Panc1 (cell line): ENCODE measurements at regions not wholly inside any gene's neighbourhood (a gene's known extent, or its start where the extent isn't known, plus 50 kb on each side); places are given as distances from the start of the nearest gene placed in this dataset.

Source experiments
- ATAC-seq: fragments of 200-7000 bp; cut with Tn5 transposase; 2 replicates; pipeline ENCODE4 v1.9.1; 2020; ENCODE audit warnings: mild to moderate bottlenecking, moderate library complexity
- BruUV-seq: library from RNA; stranded (reverse); fragments of 400-500 nt; replicated peaks from 2 replicates; lab custom pipeline; 2021; lab: Mats Ljungman, UMichigan
- CTCF ChIA-PET: fragments of 300-600 bp; sonication (Branson Sonifier 250); formaldehyde crosslinking; loops from one replicate; lab custom pipeline; 2022; ENCODE audit warnings: antibody characterized with exemption; lab: Charles Lee
- POLR2A ChIA-PET: fragments of 300-600 bp; sonication (Branson Sonifier 250); formaldehyde crosslinking; loops from one replicate; lab custom pipeline; 2022; ENCODE audit warnings: antibody characterized with exemption; lab: Charles Lee
- DNase-seq: peaks from one replicate; pipeline ENCODE4 v3.0.0-alpha.2; 2010; ENCODE audit warnings: low read depth, low spot score
- H3K27ac ChIP-seq: 2 replicates; pipeline ENCODE4 v1.5.1; 2011; ENCODE audit warnings: mild to moderate bottlenecking, low read length, inconsistent platforms
- H3K27me3 ChIP-seq: fragments of 200-500 bp; sonication (Bioruptor generic); 2 replicates; pipeline ENCODE4 v1.6.0; 2014; ENCODE audit warnings: low read length, inconsistent platforms; ENCODE audit not compliant: control insufficient read depth, insufficient read depth
- H3K36me3 ChIP-seq: fragments of 200-500 bp; sonication (Bioruptor generic); 2 replicates; pipeline ENCODE4 v1.5.1; 2014; ENCODE audit warnings: inconsistent platforms, mild to moderate bottlenecking, low read length, moderate library complexity; ENCODE audit not compliant: control insufficient read depth, insufficient read depth
- H3K4me1 ChIP-seq: 2 replicates; pipeline ENCODE4 v1.5.1; 2011; ENCODE audit warnings: inconsistent platforms, mild to moderate bottlenecking, low read length, moderate library complexity; ENCODE audit not compliant: control insufficient read depth, insufficient read depth
- H3K4me3 ChIP-seq, 2 experiments: 2 replicates each; pipeline ENCODE4 v1.5.1; 2011 to 2012; ENCODE audit warnings: low read depth in 2 of 2, low read length in 2 of 2, mild to moderate bottlenecking in 2 of 2, inconsistent platforms in 1 of 2, moderate library complexity in 1 of 2
- H3K9me3 ChIP-seq: fragments of 200-500 bp; sonication (Bioruptor generic); 2 replicates; pipeline ENCODE4 v1.5.1; 2014; ENCODE audit warnings: low read depth, mild to moderate bottlenecking, inconsistent platforms, low read length, moderate library complexity; ENCODE audit not compliant: control insufficient read depth, insufficient read depth
- CTCF ChIP-seq: fragments of 450-650 bp; IDR thresholded peaks from 2 replicates; pipeline ENCODE4 v1.5.1; 2017; ENCODE audit warnings: mild to moderate bottlenecking
- POLR2AphosphoS5 ChIP-seq: IDR thresholded peaks from 2 replicates; pipeline ENCODE4 v1.6.1; 2012; ENCODE audit warnings: mild to moderate bottlenecking, low read depth, low read length, moderate library complexity
- REST ChIP-seq, 2 experiments: IDR thresholded peaks; 2 replicates each; pipeline ENCODE4 v1.6.1; 2011 to 2012; ENCODE audit warnings: low read depth in 2 of 2, control low read depth in 1 of 2, low read length in 1 of 2, mild to moderate bottlenecking in 1 of 2, moderate library complexity in 1 of 2; ENCODE audit not compliant: insufficient read depth in 1 of 2
- SIN3A ChIP-seq: IDR thresholded peaks from 2 replicates; pipeline ENCODE4 v1.6.1; 2012; ENCODE audit warnings: low read depth, mild to moderate bottlenecking, low read length, moderate library complexity, borderline replicate concordance; ENCODE audit not compliant: insufficient read depth
- TCF7L2 ChIP-seq: IDR thresholded peaks from 2 replicates; pipeline ENCODE4 v1.6.1; 2011; ENCODE audit warnings: mild to moderate bottlenecking, low read depth, low read length, inconsistent platforms
- in situ Hi-C: cut with HindIII; loops from 2 replicates; pipeline ENCODE4 v1.10.0; 2016; ENCODE audit warnings: low sequenced_read_pairs, low pct_unique_long_range_greater_than_20kb
- intact Hi-C: fragments of 100-400 bp; cut with micrococcal nuclease; formaldehyde crosslinking; loops from one replicate; pipeline ENCODE4 v1.10.0; 2022; ENCODE audit not compliant: unreplicated experiment

GRCh38 chr6:66357781-66358180 lies 650.8 kb upstream of the EYS start:
- H3K27me3 ChIP-seq = no peaks in the 10 kb centered on the region
- TF ChIP-seq CTCF (no peak), REST (IDR thresholded peaks at IDR 0.05; ENCODE audit: insufficient read depth in 1 of 2, low read depth in 2 of 2, low read length in 1 of 2) (no peak), TCF7L2 (no peak), POLR2AphosphoS5 (no peak), SIN3A (no peak)
- no peaks in the 10 kb centered on the region for H3K4me1 ChIP-seq
- BruUV-seq = no TSS peak
- in situ Hi-C loops = no loop called here
- no peak overlapping the region for H3K4me3 ChIP-seq
- no peak overlapping the region for H3K27ac ChIP-seq
- DNase-seq (no peak), ATAC-seq (no peak)
- intact Hi-C loops = no loop called here
- CTCF ChIA-PET = no interaction called here
- POLR2A ChIA-PET = no interaction called here
- no peaks in the 10 kb centered on the region for H3K36me3 ChIP-seq
- no peaks in the 10 kb centered on the region for H3K9me3 ChIP-seq

- no peak for DNase-seq
- POLR2A ChIA-PET = no interaction called here
- Histone ChIP-seq H3K36me3 (no peaks in the 10 kb centered on the region), H3K27me3 (no peaks in the 10 kb centered on the region), H3K4me1 (no peaks in the 10 kb centered on the region), H3K27ac (no peak overlapping the region), H3K4me3 (no peak overlapping the region), H3K9me3 (no peaks in the 10 kb centered on the region)
- no peak for ATAC-seq
- CTCF ChIA-PET = no interaction called here
- intact Hi-C loops (no loop called here), in situ Hi-C loops (no loop called here)
- TF ChIP-seq SIN3A = no peak
- TF ChIP-seq POLR2AphosphoS5 = no peak
- TF ChIP-seq CTCF = no peak
- no peak for TF ChIP-seq TCF7L2
- TF ChIP-seq REST (IDR thresholded peaks at IDR 0.05; ENCODE audit: insufficient read depth in 1 of 2, low read depth in 2 of 2, low read length in 1 of 2) = no peak
- no TSS peak for BruUV-seq
Observed at GRCh38 chr6:66355471-66355870, 648.4 kb upstream of the EYS start.
